Right atrium auricular region (tissue), 2 donors: ENCODE measurements at regions not wholly inside any gene's neighbourhood (a gene's known extent, or its start where the extent isn't known, plus 50 kb on each side); places are given as distances from the start of the nearest gene placed in this dataset.

Experiments used
- DNase-seq: peaks from one replicate; pipeline ENCODE4 v3.0.0-alpha.2; 2019; ENCODE audit warnings: low spot score
- H3K27ac ChIP-seq, 2 donors: fragments of 200-600 bp; sonication (generic); 1 replicate in 1 of 2; 2 replicates in 1 of 2; pipeline ENCODE4 v1.5.1; 2016 to 2019
- H3K27me3 ChIP-seq, 2 donors: fragments of 200-600 bp; sonication (generic); one replicate each; pipeline versions ENCODE4 v1.5.1 to v1.6.0; 2017 to 2019
- H3K36me3 ChIP-seq: fragments of 200-600 bp; sonication (generic); one replicate; pipeline ENCODE4 v1.5.1; 2016
- H3K4me1 ChIP-seq, 2 donors: fragments of 200-600 bp; sonication (generic); one replicate each; pipeline versions ENCODE4 v1.5.1 to v1.6.0; 2017 to 2019
- H3K4me3 ChIP-seq, 2 donors: fragments of 200-600 bp; sonication (generic); 1 replicate in 1 of 2; 2 replicates in 1 of 2; pipeline ENCODE4 v1.5.1; 2017 to 2019; ENCODE audit warnings: mild to moderate bottlenecking in 1 of 2, moderate library complexity in 1 of 2
- H3K9me3 ChIP-seq, 2 donors: fragments of 200-600 bp; sonication (generic); one replicate each; pipeline ENCODE4 v1.5.1; 2019
- CTCF ChIP-seq, 2 donors: fragments of 200-600 bp; sonication (generic); IDR thresholded peaks; one replicate each; pipeline ENCODE4 v1.5.1; 2019; ENCODE audit warnings: antibody characterized with exemption in 2 of 2

GRCh38 chr1:177571485-177572076 is 398.3 kb downstream of the SEC16B start:
- no peaks in the 10 kb centered on the region for H3K27me3 ChIP-seq
- no peak for DNase-seq

GRCh38 chr1:177571076-177571475 is 398.8 kb downstream of the SEC16B start:
- no peak for TF ChIP-seq CTCF (IDR thresholded peaks at IDR 0.05)
- no peak for DNase-seq
- Histone ChIP-seq H3K36me3 (no peaks in the 10 kb centered on the region), H3K9me3 (no peaks in the 10 kb centered on the region), H3K27ac (no peak overlapping the region), H3K27me3 (no peaks in the 10 kb centered on the region), H3K4me1 (no peaks in the 10 kb centered on the region), H3K4me3 (no peak overlapping the region)

More at GRCh38 chr1:177571485-177572076, 398.3 kb downstream of the SEC16B start:
- no peak overlapping the region for H3K27ac ChIP-seq
- no peaks in the 10 kb centered on the region for H3K4me1 ChIP-seq
- no peaks in the 10 kb centered on the region for H3K36me3 ChIP-seq
- no peak overlapping the region for H3K4me3 ChIP-seq
- no peak for TF ChIP-seq CTCF (IDR thresholded peaks at IDR 0.05)
- no peaks in the 10 kb centered on the region for H3K9me3 ChIP-seq

- no peaks in the 10 kb centered on the region for H3K36me3 ChIP-seq
- H3K9me3 ChIP-seq = no peaks in the 10 kb centered on the region
- H3K4me3 ChIP-seq = no peak overlapping the region
- no peaks in the 10 kb centered on the region for H3K27me3 ChIP-seq
- H3K4me1 ChIP-seq = no peaks in the 10 kb centered on the region
- H3K27ac ChIP-seq = no peak overlapping the region
- TF ChIP-seq CTCF (IDR thresholded peaks at IDR 0.05) = no peak
- no peak for DNase-seq
Observed at GRCh38 chr1:177569476-177569875, 398.7 kb downstream of the BRINP2 start.

- Histone ChIP-seq H3K36me3 (no peaks in the 10 kb centered on the region), H3K27ac (no peak overlapping the region), H3K4me3 (no peak overlapping the region), H3K4me1 (no peaks in the 10 kb centered on the region), H3K27me3 (no peaks in the 10 kb centered on the region), H3K9me3 (no peaks in the 10 kb centered on the region)
- no peak for TF ChIP-seq CTCF (IDR thresholded peaks at IDR 0.05)
- no peak for DNase-seq
Observed at GRCh38 chr1:177568622-177569021, 397.9 kb downstream of the BRINP2 start.

- Histone ChIP-seq H3K36me3 (no peaks in the 10 kb centered on the region), H3K4me1 (no peaks in the 10 kb centered on the region), H3K27me3 (no peaks in the 10 kb centered on the region), H3K4me3 (no peak overlapping the region), H3K27ac (no peak overlapping the region), H3K9me3 (no peaks in the 10 kb centered on the region)
- DNase-seq = no peak
- no peak for TF ChIP-seq CTCF (IDR thresholded peaks at IDR 0.05)
Observed at GRCh38 chr1:177567393-177567792, 396.6 kb downstream of the BRINP2 start.

GRCh38 chr1:177566495-177566894 is 395.7 kb downstream of the BRINP2 start:
- Histone ChIP-seq H3K27ac (no peak overlapping the region), H3K4me3 (no peak overlapping the region), H3K4me1 (no peaks in the 10 kb centered on the region), H3K27me3 (no peaks in the 10 kb centered on the region), H3K9me3 (peaks cover 0 to 2% of the 10 kb centered on the region in 2 donors), H3K36me3 (no peaks in the 10 kb centered on the region)
- no peak for DNase-seq
- no peak for TF ChIP-seq CTCF (IDR thresholded peaks at IDR 0.05)
